Right lobe of liver (tissue), 4 donors: ENCODE measurements at regions not wholly inside any gene's neighbourhood (a gene's known extent, or its start where the extent isn't known, plus 50 kb on each side); places are given as distances from the start of the nearest gene placed in this dataset.

Experiments used
- CTCF ChIP-seq, 4 donors: fragments of 200-600 bp in 3 of 4; fragments of 450-650 bp in 1 of 4; IDR thresholded peaks; one replicate each; pipeline versions ENCODE4 v1.5.1 to v1.8.0; 2016 to 2022; ENCODE audit warnings: antibody characterized with exemption in 4 of 4, mild to moderate bottlenecking in 2 of 4
- POLR2A ChIP-seq: fragments of 450-650 bp; IDR thresholded peaks from one replicate; pipeline ENCODE4 v1.6.1; 2017; ENCODE audit warnings: antibody characterized with exemption, mild to moderate bottlenecking
- donor health status: DM: no; HTN: no; CAD: no.
- donor health status: DM: no; HTN: no; CAD: no.
- donor health status: DM: no; HTN: yes; CAD: no.

GRCh38 chr5:27475063-27475462 is 436.7 kb upstream of the CDH9 start:
- TF ChIP-seq CTCF (IDR thresholded peaks at IDR 0.05) (no peak), POLR2A (no peak)
